Activated CD4-positive, alpha-beta T cell treated with anti-CD3 and anti-CD28 coated beads for 36 hours (primary cell): ENCODE measurements at regions not wholly inside any gene's neighbourhood (a gene's known extent, or its start where the extent isn't known, plus 50 kb on each side); places are given as distances from the start of the nearest gene placed in this dataset.
"Not testable (repeated sequence)": the region's sequence is repeated elsewhere in the genome, so short reads cannot be mapped to it uniquely, and the experiment has no call there.

Experiments
- ATAC-seq: fragments of 200-7000 bp; cut with Tn5 transposase; one replicate; pipeline ENCODE4 v1.10.0; 2021; ENCODE audit warnings: mild to moderate bottlenecking, moderate library complexity
- CTCF ChIA-PET: fragments of 350-600 bp; sonication (Branson Sonifier 250); formaldehyde crosslinking; loops from one replicate; lab custom pipeline; 2021; ENCODE audit warnings: antibody characterized with exemption; lab: Charles Lee
- POLR2A ChIA-PET: fragments of 350-600 bp; sonication (Branson Sonifier 250); formaldehyde crosslinking; loops from one replicate; lab custom pipeline; 2021; ENCODE audit warnings: antibody characterized with exemption, inconsistent platforms; lab: Charles Lee
- DNase-seq: peaks from one replicate; pipeline ENCODE4 v3.0.0-alpha.2; 2020
- H3K27ac Mint-ChIP-seq: one replicate; pipeline ENCODE4 v1.8.0; 2021; ENCODE audit warnings: mixed read lengths
- H3K27me3 Mint-ChIP-seq: one replicate; pipeline ENCODE4 v1.8.0; 2021; ENCODE audit warnings: mixed read lengths
- H3K36me3 Mint-ChIP-seq: one replicate; pipeline ENCODE4 v1.8.0; 2021; ENCODE audit warnings: low read depth, mixed read lengths
- H3K4me1 Mint-ChIP-seq: one replicate; pipeline ENCODE4 v1.8.0; 2021; ENCODE audit warnings: mixed read lengths
- H3K4me3 Mint-ChIP-seq: one replicate; pipeline ENCODE4 v1.8.0; 2021; ENCODE audit warnings: mild to moderate bottlenecking, moderate library complexity, mixed read lengths
- H3K9me3 Mint-ChIP-seq: one replicate; pipeline ENCODE4 v1.8.0; 2021; ENCODE audit warnings: low read depth, mixed read lengths
- intact Hi-C, 2 experiments: fragments of 100-400 bp; cut with DNase I in 1 of 2; cut with micrococcal nuclease in 1 of 2; formaldehyde crosslinking; loops; one replicate each; pipeline versions ENCODE4 v1.14.2 to v1.15.1; 2022 to 2024; cut with DNase I, micrococcal nuclease

GRCh38 chr2:142284336-142284735 lies 153.5 kb upstream of the LRP1B start:
- DNase-seq, H3K27ac Mint-ChIP-seq, POLR2A ChIA-PET, H3K4me1 Mint-ChIP-seq, CTCF ChIA-PET, H3K4me3 Mint-ChIP-seq, H3K9me3 Mint-ChIP-seq, ATAC-seq, H3K36me3 Mint-ChIP-seq, intact Hi-C loops, H3K27me3 Mint-ChIP-seq: not testable (repeated sequence)

- Mint-ChIP-seq H3K4me3 (no peak overlapping the region), H3K36me3 (no peaks in the 10 kb centered on the region), H3K9me3 (peaks cover 2% of the 10 kb centered on the region), H3K27ac (no peak overlapping the region), H3K4me1 (no peaks in the 10 kb centered on the region), H3K27me3 (no peaks in the 10 kb centered on the region)
- DNase-seq, result no peak
- intact Hi-C loops, result no loop called here
- ATAC-seq, result no peak
- CTCF ChIA-PET, result no interaction called here
- POLR2A ChIA-PET, result no interaction called here
Observed at GRCh38 chr2:142280831-142281230, 150.0 kb upstream of the LRP1B start.

GRCh38 chr2:142270990-142271389 lies 140.2 kb upstream of the LRP1B start:
- intact Hi-C loops, result no loop called here
- no peak overlapping the region for H3K4me3 Mint-ChIP-seq
- POLR2A ChIA-PET, result no interaction called here
- ATAC-seq (no peak), DNase-seq (no peak)
- no peaks in the 10 kb centered on the region for H3K27me3 Mint-ChIP-seq
- no peak overlapping the region for H3K27ac Mint-ChIP-seq
- no peaks in the 10 kb centered on the region for H3K36me3 Mint-ChIP-seq
- H3K4me1 Mint-ChIP-seq, result no peaks in the 10 kb centered on the region
- no peaks in the 10 kb centered on the region for H3K9me3 Mint-ChIP-seq
- CTCF ChIA-PET, result no interaction called here

- H3K4me3 Mint-ChIP-seq, result no peak overlapping the region
- CTCF ChIA-PET, result no interaction called here
- no peaks in the 10 kb centered on the region for H3K36me3 Mint-ChIP-seq
- no peaks in the 10 kb centered on the region for H3K27me3 Mint-ChIP-seq
- DNase-seq (no peak), ATAC-seq (no peak)
- no peaks in the 10 kb centered on the region for H3K4me1 Mint-ChIP-seq
- POLR2A ChIA-PET, result no interaction called here
- no peaks in the 10 kb centered on the region for H3K9me3 Mint-ChIP-seq
- H3K27ac Mint-ChIP-seq, result no peak overlapping the region
- intact Hi-C loops, result no loop called here
Observed at GRCh38 chr2:142270291-142270690, 139.5 kb upstream of the LRP1B start.

GRCh38 chr2:142259356-142259755 lies 128.5 kb upstream of the LRP1B start:
- Mint-ChIP-seq H3K27me3 (no peaks in the 10 kb centered on the region), H3K4me1 (no peaks in the 10 kb centered on the region), H3K4me3 (no peak overlapping the region), H3K27ac (no peak overlapping the region), H3K9me3 (peaks cover 14% of the 10 kb centered on the region), H3K36me3 (no peaks in the 10 kb centered on the region)
- DNase-seq (no peak), ATAC-seq (no peak)
- intact Hi-C loops, result no loop called here
- CTCF ChIA-PET, result interaction anchor here (0.6 kb wide), 1 partner anchor 303 kb away, joined by 3 read pairs; no protein-coding TSS in a partner anchor
- POLR2A ChIA-PET, result no interaction called here

GRCh38 chr2:142254031-142254430 lies 123.2 kb upstream of the LRP1B start:
- intact Hi-C loops, result no loop called here
- Mint-ChIP-seq H3K9me3 (peaks cover 10% of the 10 kb centered on the region), H3K27ac (no peak overlapping the region), H3K36me3 (no peaks in the 10 kb centered on the region), H3K27me3 (no peaks in the 10 kb centered on the region), H3K4me3 (no peak overlapping the region), H3K4me1 (no peaks in the 10 kb centered on the region)
- DNase-seq (no peak), ATAC-seq (no peak)
- ChIA-PET CTCF (no interaction called here), POLR2A (no interaction called here)

GRCh38 chr2:142241016-142241415 lies 110.2 kb upstream of the LRP1B start:
- Mint-ChIP-seq H3K9me3 (peaks cover 2% of the 10 kb centered on the region), H3K36me3 (no peaks in the 10 kb centered on the region), H3K27me3 (no peaks in the 10 kb centered on the region), H3K4me1 (no peaks in the 10 kb centered on the region), H3K4me3 (no peak overlapping the region), H3K27ac (no peak overlapping the region)
- ATAC-seq, result no peak
- intact Hi-C loops, result no loop called here
- ChIA-PET POLR2A (no interaction called here), CTCF (no interaction called here)
- DNase-seq, result no peak

GRCh38 chr2:142236181-142236580 lies 105.4 kb upstream of the LRP1B start:
- ATAC-seq (no peak), DNase-seq (no peak)
- peaks cover 2% of the 10 kb centered on the region for H3K9me3 Mint-ChIP-seq
- H3K27me3 Mint-ChIP-seq, result no peaks in the 10 kb centered on the region
- H3K36me3 Mint-ChIP-seq, result no peaks in the 10 kb centered on the region
- CTCF ChIA-PET, result no interaction called here
- no peaks in the 10 kb centered on the region for H3K4me1 Mint-ChIP-seq
- POLR2A ChIA-PET, result no interaction called here
- intact Hi-C loops, result no loop called here
- H3K27ac Mint-ChIP-seq, result no peak overlapping the region
- H3K4me3 Mint-ChIP-seq, result no peak overlapping the region

GRCh38 chr2:142234741-142235140 lies 103.9 kb upstream of the LRP1B start:
- POLR2A ChIA-PET, result no interaction called here
- ATAC-seq, result no peak
- Mint-ChIP-seq H3K4me1 (no peaks in the 10 kb centered on the region), H3K36me3 (no peaks in the 10 kb centered on the region), H3K27me3 (no peaks in the 10 kb centered on the region), H3K9me3 (peaks cover 3% of the 10 kb centered on the region), H3K4me3 (no peak overlapping the region), H3K27ac (no peak overlapping the region)
- CTCF ChIA-PET, result no interaction called here
- intact Hi-C loops, result no loop called here
- no peak for DNase-seq

- CTCF ChIA-PET, result no interaction called here
- DNase-seq (no peak), ATAC-seq (no peak)
- Mint-ChIP-seq H3K27me3 (no peaks in the 10 kb centered on the region), H3K36me3 (no peaks in the 10 kb centered on the region), H3K9me3 (peaks cover 11% of the 10 kb centered on the region), H3K27ac (no peak overlapping the region), H3K4me3 (no peak overlapping the region), H3K4me1 (no peaks in the 10 kb centered on the region)
- POLR2A ChIA-PET, result no interaction called here
- intact Hi-C loops, result no loop called here
Observed at GRCh38 chr2:142223309-142223708, 92.5 kb upstream of the LRP1B start.

GRCh38 chr2:142222715-142223114 lies 91.9 kb upstream of the LRP1B start:
- intact Hi-C loops, result no loop called here
- Mint-ChIP-seq H3K27ac (no peak overlapping the region), H3K9me3 (peaks cover 9% of the 10 kb centered on the region), H3K4me1 (no peaks in the 10 kb centered on the region), H3K36me3 (no peaks in the 10 kb centered on the region), H3K27me3 (no peaks in the 10 kb centered on the region), H3K4me3 (no peak overlapping the region)
- ChIA-PET CTCF (no interaction called here), POLR2A (no interaction called here)
- DNase-seq (no peak), ATAC-seq (no peak)

- ATAC-seq, result no peak
- ChIA-PET POLR2A (no interaction called here), CTCF (no interaction called here)
- intact Hi-C loops, result no loop called here
- DNase-seq, result no peak
- H3K27me3 Mint-ChIP-seq, result no peaks in the 10 kb centered on the region
- H3K4me3 Mint-ChIP-seq, result no peak overlapping the region
- no peak overlapping the region for H3K27ac Mint-ChIP-seq
- H3K9me3 Mint-ChIP-seq, result peaks cover 9% of the 10 kb centered on the region
- H3K36me3 Mint-ChIP-seq, result no peaks in the 10 kb centered on the region
- H3K4me1 Mint-ChIP-seq, result no peaks in the 10 kb centered on the region
Observed at GRCh38 chr2:142220901-142221300, 90.1 kb upstream of the LRP1B start.

GRCh38 chr2:142220239-142220638 lies 89.4 kb upstream of the LRP1B start:
- no peak for DNase-seq
- ChIA-PET CTCF (no interaction called here), POLR2A (no interaction called here)
- no peak overlapping the region for H3K27ac Mint-ChIP-seq
- H3K9me3 Mint-ChIP-seq, result peaks cover 7% of the 10 kb centered on the region
- intact Hi-C loops, result no loop called here
- no peaks in the 10 kb centered on the region for H3K36me3 Mint-ChIP-seq
- H3K27me3 Mint-ChIP-seq, result no peaks in the 10 kb centered on the region
- no peak for ATAC-seq
- no peak overlapping the region for H3K4me3 Mint-ChIP-seq
- H3K4me1 Mint-ChIP-seq, result no peaks in the 10 kb centered on the region
